Choroid plexus epithelial cell (primary cell): ENCODE measurements at regions not wholly inside any gene's neighbourhood (a gene's known extent, or its start where the extent isn't known, plus 50 kb on each side); places are given as distances from the start of the nearest gene placed in this dataset.
A peak's percentile ranks its signal among the peaks of the same experiment; 100 is the strongest.

Source experiments
- DNase-seq: peaks from one replicate; pipeline ENCODE4 v3.0.0-alpha.2; 2010; ENCODE audit warnings: low read depth
- H3K4me3 ChIP-seq: 2 replicates; pipeline ENCODE4 v1.5.1; 2011; ENCODE audit warnings: low read depth, mild to moderate bottlenecking, control low read depth, low read length, moderate library complexity
- TF ChIP-seq, protein P1 (sequence below): conservative IDR thresholded peaks from 2 replicates; pipeline ENCODE4 v1.5.1; 2011; ENCODE audit warnings: low read depth, mild to moderate bottlenecking, control low read depth, inconsistent platforms, low read length, moderate library complexity

DNA sequence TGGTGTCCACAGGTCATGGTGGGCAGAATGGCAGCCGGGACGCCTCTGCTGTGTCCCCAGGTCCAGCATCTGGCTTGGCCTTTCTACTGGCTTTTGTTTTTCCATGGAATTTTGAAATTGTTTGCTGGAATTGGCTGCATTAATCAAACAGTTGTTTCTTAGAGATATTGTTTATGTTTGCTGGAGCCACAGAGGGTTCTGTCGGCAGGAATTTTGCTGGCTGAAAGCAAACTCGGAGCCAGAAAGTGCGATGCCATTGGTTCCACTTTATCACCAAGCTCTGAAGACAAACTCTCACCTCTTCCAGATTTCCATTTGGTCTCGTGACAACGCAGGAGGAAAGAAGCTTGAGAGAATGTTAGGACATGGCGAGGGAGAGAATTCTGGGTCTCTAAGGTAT lies 199.2 kb upstream of the COPS8 start:
- TF ChIP-seq, protein P1, sequence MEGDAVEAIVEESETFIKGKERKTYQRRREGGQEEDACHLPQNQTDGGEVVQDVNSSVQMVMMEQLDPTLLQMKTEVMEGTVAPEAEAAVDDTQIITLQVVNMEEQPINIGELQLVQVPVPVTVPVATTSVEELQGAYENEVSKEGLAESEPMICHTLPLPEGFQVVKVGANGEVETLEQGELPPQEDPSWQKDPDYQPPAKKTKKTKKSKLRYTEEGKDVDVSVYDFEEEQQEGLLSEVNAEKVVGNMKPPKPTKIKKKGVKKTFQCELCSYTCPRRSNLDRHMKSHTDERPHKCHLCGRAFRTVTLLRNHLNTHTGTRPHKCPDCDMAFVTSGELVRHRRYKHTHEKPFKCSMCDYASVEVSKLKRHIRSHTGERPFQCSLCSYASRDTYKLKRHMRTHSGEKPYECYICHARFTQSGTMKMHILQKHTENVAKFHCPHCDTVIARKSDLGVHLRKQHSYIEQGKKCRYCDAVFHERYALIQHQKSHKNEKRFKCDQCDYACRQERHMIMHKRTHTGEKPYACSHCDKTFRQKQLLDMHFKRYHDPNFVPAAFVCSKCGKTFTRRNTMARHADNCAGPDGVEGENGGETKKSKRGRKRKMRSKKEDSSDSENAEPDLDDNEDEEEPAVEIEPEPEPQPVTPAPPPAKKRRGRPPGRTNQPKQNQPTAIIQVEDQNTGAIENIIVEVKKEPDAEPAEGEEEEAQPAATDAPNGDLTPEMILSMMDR = no peak
- no peak overlapping the region for H3K4me3 ChIP-seq
- DNase-seq = no peak

DNA sequence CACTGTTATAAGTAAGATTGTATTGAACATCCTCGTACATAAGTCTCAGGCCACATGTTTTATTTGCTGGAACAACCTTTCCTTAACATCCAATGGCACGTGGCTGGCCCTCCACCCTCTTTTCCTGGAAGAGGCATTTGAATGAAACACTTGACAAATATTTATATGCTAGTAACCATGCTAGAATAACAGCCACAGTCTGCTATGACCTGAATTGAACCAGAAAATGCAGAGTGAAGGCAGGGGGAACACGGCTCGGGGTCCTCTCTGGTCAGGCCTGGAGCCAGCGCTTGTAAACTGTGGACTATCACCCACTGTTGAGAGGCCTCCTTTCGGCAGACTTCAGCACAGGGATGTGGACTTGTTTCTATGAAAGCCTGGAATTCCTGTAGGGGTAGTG lies 198.2 kb upstream of the COPS8 start:
- H3K4me3 ChIP-seq = no peak overlapping the region
- DNase-seq = peak; percentile 61
- TF ChIP-seq, protein P1 = peak; percentile 18

DNA sequence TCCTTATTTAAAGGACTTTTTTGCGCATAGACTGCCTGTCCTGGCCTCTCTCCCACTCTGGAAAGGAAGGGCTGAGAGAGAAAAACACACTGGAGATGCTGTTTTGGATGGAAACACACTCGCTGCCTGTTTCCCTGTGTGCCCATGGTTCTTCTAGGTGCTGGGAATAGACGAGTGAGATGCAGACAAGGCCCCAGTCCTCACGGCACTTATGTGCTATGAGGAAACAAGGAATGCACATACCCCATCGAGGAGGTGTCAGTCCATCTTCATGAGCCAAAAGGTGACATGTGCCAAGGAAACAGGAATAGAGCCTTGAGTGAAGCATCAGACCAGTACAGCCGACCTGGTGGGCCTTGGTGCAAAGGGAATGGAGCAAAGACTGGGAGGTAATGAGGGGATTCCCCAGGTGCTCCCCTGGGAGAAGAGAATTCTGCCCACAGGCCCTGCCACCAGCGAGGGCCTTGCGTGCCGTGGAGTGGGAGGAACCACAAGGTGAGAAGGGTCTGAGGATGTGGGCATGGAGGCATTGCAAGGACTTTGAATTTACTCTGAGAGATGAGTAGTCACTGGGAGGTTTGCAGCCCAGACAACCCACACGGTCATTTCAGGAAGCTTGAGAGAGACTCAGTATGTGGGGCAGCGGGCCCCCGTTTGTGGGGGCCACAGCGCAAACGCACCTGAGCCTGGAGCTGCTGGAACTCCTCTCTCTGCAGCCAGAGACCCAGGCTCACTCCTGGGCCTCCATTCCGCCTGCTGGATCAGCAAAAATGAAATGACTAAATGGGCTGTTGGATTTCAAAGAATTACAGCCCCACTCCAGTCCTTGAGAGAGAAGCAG lies 197.5 kb upstream of the COPS8 start:
- no peak overlapping the region for H3K4me3 ChIP-seq
- TF ChIP-seq, protein P1 = no peak
- DNase-seq = no peak

DNA sequence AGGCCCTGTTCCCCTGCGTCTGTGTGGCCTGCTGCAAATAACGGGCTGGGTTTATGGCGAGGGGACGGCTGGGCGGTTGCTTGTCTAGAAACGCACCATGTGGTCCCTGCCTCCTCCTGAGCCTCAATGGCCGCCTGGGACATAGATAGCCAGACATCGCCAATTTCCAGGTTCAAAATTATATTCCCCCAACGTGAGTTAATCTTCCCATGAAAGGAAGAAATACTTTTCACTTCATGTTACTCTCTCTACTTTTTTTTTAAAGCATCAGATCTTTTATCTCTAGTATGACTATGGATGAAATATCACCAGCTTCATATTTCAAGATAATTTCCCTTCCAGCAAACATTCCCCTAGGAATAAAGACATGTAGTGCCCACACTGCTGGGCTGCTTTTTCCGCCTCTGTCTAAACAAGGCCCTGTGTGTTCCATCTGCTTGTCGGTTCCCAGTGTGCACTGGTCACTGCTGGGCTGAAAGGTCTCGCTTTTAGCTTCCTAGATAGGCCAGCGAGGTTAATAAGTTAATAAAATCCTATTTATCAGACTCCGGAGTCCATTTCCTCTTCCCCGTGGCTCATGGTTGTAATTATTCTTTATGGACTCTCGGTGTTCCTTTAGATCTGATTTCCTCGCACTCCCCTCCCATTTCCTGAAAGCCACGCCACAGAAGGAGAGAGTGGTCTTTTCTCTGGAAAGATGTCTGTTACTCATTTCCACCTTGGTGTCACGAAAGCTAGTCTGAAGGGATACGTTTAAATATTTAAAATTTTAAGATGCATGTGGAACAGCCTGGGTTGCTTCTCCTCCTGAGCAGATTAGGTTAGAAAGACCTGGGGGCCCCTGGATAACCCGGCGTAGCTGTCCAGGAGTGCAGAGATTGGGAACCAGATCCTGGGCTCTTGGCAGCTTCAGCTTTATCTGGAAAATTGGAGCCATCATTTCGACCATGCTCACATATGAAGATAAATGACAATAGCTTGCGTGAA lies 196.6 kb upstream of the COPS8 start:
- TF ChIP-seq, protein P1 = no peak
- DNase-seq = peak; percentile 14
- no peak overlapping the region for H3K4me3 ChIP-seq

DNA sequence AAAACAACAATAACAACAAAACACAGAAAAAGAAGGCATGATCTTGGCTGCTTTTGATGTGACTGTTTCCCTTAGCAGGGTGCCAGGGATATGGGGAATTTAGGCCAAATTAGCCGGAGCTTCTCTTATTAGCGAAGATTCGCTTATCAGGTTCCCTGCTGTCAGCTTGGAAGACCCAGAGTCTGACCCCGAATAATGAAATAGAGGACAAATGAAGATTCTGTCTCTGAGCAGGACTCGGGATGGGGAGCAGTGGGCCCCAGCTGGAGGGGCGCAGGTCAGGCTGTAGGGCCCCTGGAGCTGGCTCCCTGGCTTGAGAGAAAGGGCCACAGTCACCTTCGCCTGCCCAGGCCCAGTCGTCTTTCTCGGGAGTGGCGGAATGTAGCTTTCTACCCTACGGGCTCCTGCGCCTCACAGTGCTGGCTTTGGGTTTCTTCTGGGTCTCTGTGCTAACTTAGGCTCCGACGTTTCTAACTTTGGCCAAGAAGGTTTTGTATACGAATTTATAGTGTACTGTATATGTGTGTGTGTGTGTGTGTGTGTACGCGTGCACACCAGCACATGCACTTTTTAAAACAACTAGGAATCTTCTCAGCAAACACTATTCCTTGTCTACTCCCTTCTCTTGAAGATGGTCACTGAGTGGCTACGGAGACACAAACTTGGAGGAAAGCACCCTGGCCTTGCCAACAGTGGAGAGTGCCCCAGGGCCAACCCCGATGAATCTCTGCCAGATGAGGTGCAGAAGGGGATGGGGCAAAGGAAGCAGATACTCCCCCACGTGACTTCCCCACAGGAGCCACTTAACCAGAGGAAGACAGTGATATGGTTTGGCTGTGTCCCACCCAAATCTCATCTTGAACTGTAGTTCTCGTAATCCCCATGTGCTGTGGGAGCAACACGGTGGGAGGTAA lies 195.6 kb upstream of the COPS8 start:
- no peak for DNase-seq
- TF ChIP-seq, protein P1 = no peak
- no peak overlapping the region for H3K4me3 ChIP-seq

DNA sequence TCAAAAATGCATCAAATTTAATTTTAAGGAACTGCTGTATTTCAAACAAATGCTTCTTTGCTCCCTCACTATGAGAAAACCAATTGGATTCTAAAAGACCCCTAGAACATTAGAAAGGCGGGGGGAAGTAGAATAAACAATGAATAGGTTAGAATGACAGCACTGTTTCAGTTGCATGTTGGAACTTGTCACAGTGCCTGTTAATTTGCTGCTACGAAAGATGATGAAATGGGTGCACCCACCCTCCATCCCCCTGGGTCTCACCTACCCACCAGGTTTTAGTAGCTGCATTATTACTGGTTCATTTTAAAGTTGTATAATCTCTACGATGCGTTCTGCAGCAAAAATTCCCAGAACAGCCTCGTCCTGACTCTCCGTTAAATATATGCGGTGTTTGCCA lies 193.0 kb upstream of the COPS8 start:
- TF ChIP-seq, protein P1 = no peak
- no peak for DNase-seq
- H3K4me3 ChIP-seq = no peak overlapping the region
